Activated CD4-positive, CD25-positive, alpha-beta regulatory T cell treated with anti-CD3 and anti-CD28 coated beads, Interleukin-2, amount 50 U/mL, for 24 hours (primary cell): ENCODE measurements at regions not wholly inside any gene's neighbourhood (a gene's known extent, or its start where the extent isn't known, plus 50 kb on each side); places are given as distances from the start of the nearest gene placed in this dataset.

ENCODE experiments used
- ATAC-seq, 2 donors: fragments of 150-1000 bp; cut with Tn5 transposase; one replicate each; pipeline ENCODE4 v1.10.0; 2021; ENCODE audit warnings: mild to moderate bottlenecking in 1 of 2, moderate library complexity in 1 of 2

- ATAC-seq = no peak
Measured at GRCh38 chr5:125826214-125826613, 597.0 kb upstream of the GRAMD2B start.

GRCh38 chr5:125829349-125829748, 593.9 kb upstream of the GRAMD2B start:
- no peak for ATAC-seq

- no peak for ATAC-seq
Measured at GRCh38 chr5:125833398-125833797, 589.8 kb upstream of the GRAMD2B start.

- ATAC-seq = no peak
Measured at GRCh38 chr5:125834438-125835115, 588.6 kb upstream of the GRAMD2B start.

GRCh38 chr5:125835293-125836172, 587.7 kb upstream of the GRAMD2B start:
- ATAC-seq = no peak

- no peak for ATAC-seq
Measured at GRCh38 chr5:125836256-125836655, 587.0 kb upstream of the GRAMD2B start.

- ATAC-seq = no peak
Measured at GRCh38 chr5:125837866-125838265, 585.3 kb upstream of the GRAMD2B start.

GRCh38 chr5:125847561-125847960, 575.6 kb upstream of the GRAMD2B start:
- no peak for ATAC-seq

- ATAC-seq = no peak
Measured at GRCh38 chr5:125848751-125849150, 574.5 kb upstream of the GRAMD2B start.

GRCh38 chr5:125856949-125857348, 566.3 kb upstream of the GRAMD2B start:
- ATAC-seq = no peak

GRCh38 chr5:125863579-125863978, 559.6 kb upstream of the GRAMD2B start:
- no peak for ATAC-seq

GRCh38 chr5:125865166-125865815, 557.9 kb upstream of the GRAMD2B start:
- no peak for ATAC-seq

- no peak for ATAC-seq
Measured at GRCh38 chr5:125868036-125868435, 555.2 kb upstream of the GRAMD2B start.

- ATAC-seq = no peak
Measured at GRCh38 chr5:125870256-125870655, 553.0 kb upstream of the GRAMD2B start.

- ATAC-seq = no peak
Measured at GRCh38 chr5:125874057-125874456, 549.2 kb upstream of the GRAMD2B start.

- ATAC-seq = no peak
Measured at GRCh38 chr5:125874717-125875116, 548.5 kb upstream of the GRAMD2B start.

GRCh38 chr5:125877248-125877647, 546.0 kb upstream of the GRAMD2B start:
- no peak for ATAC-seq

GRCh38 chr5:125882061-125882460, 541.1 kb upstream of the GRAMD2B start:
- ATAC-seq = no peak

- no peak for ATAC-seq
Measured at GRCh38 chr5:125883223-125883622, 540.0 kb upstream of the GRAMD2B start.

- ATAC-seq = no peak
Measured at GRCh38 chr5:125888358-125888757, 534.9 kb upstream of the GRAMD2B start.

GRCh38 chr5:125890511-125890931, 532.7 kb upstream of the GRAMD2B start:
- no peak for ATAC-seq

- no peak for ATAC-seq
Measured at GRCh38 chr5:125891061-125891725, 532.0 kb upstream of the GRAMD2B start.

GRCh38 chr5:125894383-125894782, 528.8 kb upstream of the GRAMD2B start:
- no peak for ATAC-seq
